H1 (cell line): ENCODE measurements at regions not wholly inside any gene's neighbourhood (a gene's known extent, or its start where the extent isn't known, plus 50 kb on each side); places are given as distances from the start of the nearest gene placed in this dataset.

ENCODE experiments used
- CTCF ChIA-PET: fragments of 300-600 bp; sonication (Branson Sonifier 250); formaldehyde crosslinking; loops from one replicate; lab custom pipeline; 2021; ENCODE audit not compliant: partially characterized antibody; lab: Charles Lee
- POLR2A ChIA-PET: fragments of 300-600 bp; sonication (Branson Sonifier 250); formaldehyde crosslinking; loops from one replicate; lab custom pipeline; 2021; ENCODE audit warnings: inconsistent platforms; ENCODE audit not compliant: partially characterized antibody; lab: Charles Lee
- DNase-seq, 2 experiments: peaks; one replicate each; pipeline versions ENCODE4 v3.0.0 to v3.0.0-alpha.2; 2010 to 2022; ENCODE audit warnings: low spot score in 2 of 2, low read depth in 1 of 2, mixed read lengths in 1 of 2
- FAIRE-seq: peaks from 2 replicates; lab custom pipeline; 2011; peaks lifted over from hg19 to GRCh38; lab: Jason Lieb, UNC
- H2AFZ ChIP-seq: 2 replicates; pipeline ENCODE4 v1.8.1; 2012; ENCODE audit warnings: low read length, inconsistent platforms
- H2AK5ac ChIP-seq: 2 replicates; pipeline ENCODE4 v1.6.1; 2013; ENCODE audit warnings: low read depth, low read length
- H2BK120ac ChIP-seq: replicated peaks from 2 replicates; pipeline ENCODE3; 2013; ENCODE audit warnings: low read depth, low read length, inconsistent platforms
- H2BK12ac ChIP-seq: 2 replicates; pipeline ENCODE4 v1.6.1; 2013; ENCODE audit warnings: low read depth, low read length
- H2BK15ac ChIP-seq: 2 replicates; pipeline ENCODE4 v1.6.1; 2013; ENCODE audit warnings: low read length
- H2BK20ac ChIP-seq: 2 replicates; pipeline ENCODE4 v1.6.1; 2013; ENCODE audit warnings: low read length
- H2BK5ac ChIP-seq: 2 replicates; pipeline ENCODE4 v1.6.1; 2013; ENCODE audit warnings: low read depth, low read length
- H3K14ac ChIP-seq: 2 replicates; pipeline ENCODE4 v1.6.1; 2013; ENCODE audit warnings: inconsistent platforms; ENCODE audit not compliant: insufficient read length
- H3K18ac ChIP-seq: 2 replicates; pipeline ENCODE4 v1.6.1; 2013; ENCODE audit warnings: low read length; ENCODE audit errors: extremely low read depth
- H3K23ac ChIP-seq: 2 replicates; pipeline ENCODE4 v1.6.1; 2013; ENCODE audit warnings: inconsistent platforms; ENCODE audit not compliant: insufficient read length
- H3K23me2 ChIP-seq: 2 replicates; pipeline ENCODE4 v1.6.1; 2013; ENCODE audit warnings: low read depth, low read length
- H3K27ac ChIP-seq: 2 replicates; pipeline ENCODE4 v1.6.1; 2011; ENCODE audit warnings: low read depth, low read length, inconsistent platforms
- H3K27me3 ChIP-seq, 4 experiments: replicated peaks in 1 of 4; 1 replicate in 1 of 4; 2 replicates in 3 of 4; pipeline versions ENCODE4 v1.6.1 to v1.8.1; 2011 to 2013; ENCODE audit warnings: low read length in 3 of 4, mild to moderate bottlenecking in 3 of 4, inconsistent platforms in 2 of 4, mixed read lengths in 2 of 4, moderate library complexity in 1 of 4; ENCODE audit not compliant: control insufficient read depth in 3 of 4, insufficient read depth in 3 of 4; ENCODE audit errors: extremely low read depth in 1 of 4
- H3K36me3 ChIP-seq, 4 experiments: 2 replicates each; pipeline versions ENCODE4 v1.6.1 to v1.8.1; 2011 to 2013; ENCODE audit warnings: mild to moderate bottlenecking in 4 of 4, low read length in 3 of 4, moderate library complexity in 2 of 4, control low read depth in 1 of 4, inconsistent platforms in 1 of 4; ENCODE audit not compliant: insufficient read depth in 4 of 4, control insufficient read depth in 2 of 4
- H3K4ac ChIP-seq: replicated peaks from 2 replicates; pipeline ENCODE3; 2013; ENCODE audit warnings: low read length, low read depth, mixed read lengths, inconsistent platforms; ENCODE audit not compliant: insufficient read length
- H3K4me1 ChIP-seq, 4 experiments: replicated peaks in 1 of 4; 1 replicate in 1 of 4; 2 replicates in 3 of 4; pipeline versions ENCODE4 v1.6.1 to v1.8.1; 2011 to 2013; ENCODE audit warnings: low read length in 3 of 4, inconsistent platforms in 2 of 4, mixed read lengths in 1 of 4; ENCODE audit not compliant: insufficient read depth in 4 of 4, control insufficient read depth in 3 of 4
- H3K4me2 ChIP-seq, 2 experiments: 2 replicates each; pipeline versions ENCODE4 v1.6.1 to v1.8.1; 2011 to 2013; ENCODE audit warnings: low read depth in 2 of 2, low read length in 2 of 2, control low read depth in 1 of 2, inconsistent platforms in 1 of 2, mild to moderate bottlenecking in 1 of 2; ENCODE audit not compliant: insufficient read depth in 1 of 2
- H3K4me3 ChIP-seq, 4 experiments: fragments of 200-600, 300-600 bp in 1 of 4; sonication (generic), shearing (Covaris generic), sonication (Bioruptor Twin) in 1 of 4; 2 replicates each; pipeline versions ENCODE4 v1.5.1 to v1.8.1; 2011 to 2016; ENCODE audit warnings: low read length in 4 of 4, low read depth in 3 of 4, control low read depth in 2 of 4, inconsistent platforms in 2 of 4, mild to moderate bottlenecking in 2 of 4, mixed read lengths in 1 of 4, moderate library complexity in 1 of 4; ENCODE audit not compliant: insufficient read depth in 2 of 4; ENCODE audit errors: extremely low read depth in 1 of 4
- H3K56ac ChIP-seq: replicated peaks from 2 replicates; pipeline ENCODE3; 2013; ENCODE audit warnings: low read depth, mild to moderate bottlenecking, mixed read lengths, low read length, inconsistent platforms; ENCODE audit not compliant: insufficient read length
- H3K79me1 ChIP-seq: 2 replicates; pipeline ENCODE4 v1.6.1; 2013; ENCODE audit warnings: low read depth, low read length, control low read depth
- H3K79me2 ChIP-seq, 2 experiments: 2 replicates each; pipeline versions ENCODE4 v1.6.1 to v1.8.1; 2012 to 2013; ENCODE audit warnings: low read length in 2 of 2, mild to moderate bottlenecking in 2 of 2, inconsistent platforms in 1 of 2; ENCODE audit not compliant: insufficient read depth in 2 of 2, control insufficient read depth in 1 of 2
- H3K9ac ChIP-seq, 4 experiments: replicated peaks in 1 of 4; 1 replicate in 1 of 4; 2 replicates in 3 of 4; pipeline versions ENCODE4 v1.6.1 to v1.8.1; 2011 to 2013; ENCODE audit warnings: low read depth in 3 of 4, low read length in 3 of 4, control low read depth in 2 of 4, mild to moderate bottlenecking in 2 of 4, moderate library complexity in 2 of 4, inconsistent platforms in 1 of 4; ENCODE audit errors: extremely low read depth in 1 of 4
- H3K9me3 ChIP-seq, 2 experiments: 2 replicates each; pipeline versions ENCODE4 v1.6.1 to v1.8.1; 2012 to 2013; ENCODE audit warnings: mild to moderate bottlenecking in 2 of 2, moderate library complexity in 2 of 2, control low read depth in 1 of 2, inconsistent platforms in 1 of 2, low read depth in 1 of 2, low read length in 1 of 2, mixed read lengths in 1 of 2; ENCODE audit not compliant: insufficient read depth in 2 of 2
- H4K20me1 ChIP-seq, 2 experiments: replicated peaks in 1 of 2; 2 replicates each; pipeline versions ENCODE3 to v1.8.1; 2011 to 2013; ENCODE audit warnings: inconsistent platforms in 2 of 2, low read length in 2 of 2, mild to moderate bottlenecking in 1 of 2; ENCODE audit not compliant: insufficient read depth in 2 of 2, control insufficient read depth in 1 of 2
- H4K5ac ChIP-seq: 2 replicates; pipeline ENCODE4 v1.6.1; 2013; ENCODE audit warnings: low read length, low read depth, mixed read lengths, inconsistent platforms; ENCODE audit not compliant: insufficient read length
- H4K8ac ChIP-seq: 2 replicates; pipeline ENCODE4 v1.8.0; 2013; ENCODE audit warnings: mild to moderate bottlenecking, moderate library complexity, low read length, inconsistent platforms; ENCODE audit not compliant: insufficient read depth; ENCODE audit errors: extremely low read depth
- H4K91ac ChIP-seq: replicated peaks from 2 replicates; pipeline ENCODE3; 2013; ENCODE audit warnings: low read length, mixed read lengths, inconsistent platforms; ENCODE audit not compliant: insufficient read length
- ATF2 ChIP-seq: IDR thresholded peaks from 2 replicates; pipeline ENCODE4 v1.6.1; 2012; ENCODE audit warnings: low read length, inconsistent platforms
- CEBPB ChIP-seq: IDR thresholded peaks from 2 replicates; pipeline ENCODE4 v1.6.1; 2012; ENCODE audit warnings: low read depth, low read length
- CHD2 ChIP-seq: IDR thresholded peaks from 2 replicates; pipeline ENCODE4 v1.6.1; 2012; ENCODE audit warnings: low read length, improper control_type of control experiment
- CTBP2 ChIP-seq: IDR thresholded peaks from 2 replicates; pipeline ENCODE4 v1.7.0; 2011; ENCODE audit warnings: borderline replicate concordance, mild to moderate bottlenecking, moderate library complexity, mixed read lengths, low read length; ENCODE audit not compliant: insufficient read depth, insufficient read length
- JUN ChIP-seq: IDR thresholded peaks from 2 replicates; pipeline ENCODE4 v1.6.1; 2011; ENCODE audit warnings: low read depth, mild to moderate bottlenecking, improper control_type of control experiment, low read length
- KDM4A ChIP-seq: IDR thresholded peaks from one replicate; pipeline ENCODE4 v1.7.1; 2012; ENCODE audit warnings: low read depth, mild to moderate bottlenecking, moderate library complexity, low read length, inconsistent platforms; ENCODE audit not compliant: severe bottlenecking
- PHF8 ChIP-seq: fragments of 200-600 bp; sonication (generic); conservative IDR thresholded peaks from 2 replicates; pipeline ENCODE4 v1.7.1; 2012; ENCODE audit warnings: low read depth, mild to moderate bottlenecking, inconsistent platforms, low read length, moderate library complexity
- POLR2AphosphoS5 ChIP-seq: IDR thresholded peaks from 2 replicates; pipeline ENCODE4 v1.6.1; 2011; ENCODE audit warnings: low read depth, low read length
- RAD21 ChIP-seq, 2 experiments: IDR thresholded peaks in 1 of 2; conservative IDR thresholded peaks in 1 of 2; 2 replicates each; pipeline ENCODE4 v1.6.1; 2011; ENCODE audit warnings: low read depth in 2 of 2, low read length in 2 of 2, improper control_type of control experiment in 1 of 2, inconsistent platforms in 1 of 2, mild to moderate bottlenecking in 1 of 2, moderate library complexity in 1 of 2
- SIN3A ChIP-seq, 2 experiments: IDR thresholded peaks in 1 of 2; conservative IDR thresholded peaks in 1 of 2; 2 replicates each; pipeline ENCODE4 v1.6.1; 2011 to 2012; ENCODE audit warnings: low read length in 2 of 2, improper control_type of control experiment in 1 of 2, low read depth in 1 of 2, mild to moderate bottlenecking in 1 of 2
- ZNF274 ChIP-seq: IDR thresholded peaks from 2 replicates; pipeline ENCODE4 v1.7.0; 2012; ENCODE audit warnings: low read length, borderline replicate concordance; ENCODE audit errors: extremely low read depth
- WGBS, 2 experiments: shearing (Covaris generic) in 1 of 2; methylation state at CpG; one replicate each; pipeline versions ENCODE4 v1.1.6 to v1.1.7; 2013 to 2015; ENCODE audit warnings: low lambda C conversion rate in 2 of 2, mixed read lengths in 2 of 2, inconsistent platforms in 1 of 2, low coverage in 1 of 2, missing lambda C conversion rate in 1 of 2; ENCODE audit not compliant: insufficient replicate concordance in 2 of 2, insufficient coverage in 1 of 2, insufficient read length in 1 of 2; ENCODE audit errors: extremely low coverage in 1 of 2, missing lambda C conversion rate in 1 of 2; 5-methylcytosine and 5-hydroxymethylcytosine counted together
- TF ChIP-seq, protein P1 (sequence below): IDR thresholded peaks from 2 replicates; pipeline ENCODE4 v1.6.1; 2012; ENCODE audit warnings: inconsistent platforms

DNA sequence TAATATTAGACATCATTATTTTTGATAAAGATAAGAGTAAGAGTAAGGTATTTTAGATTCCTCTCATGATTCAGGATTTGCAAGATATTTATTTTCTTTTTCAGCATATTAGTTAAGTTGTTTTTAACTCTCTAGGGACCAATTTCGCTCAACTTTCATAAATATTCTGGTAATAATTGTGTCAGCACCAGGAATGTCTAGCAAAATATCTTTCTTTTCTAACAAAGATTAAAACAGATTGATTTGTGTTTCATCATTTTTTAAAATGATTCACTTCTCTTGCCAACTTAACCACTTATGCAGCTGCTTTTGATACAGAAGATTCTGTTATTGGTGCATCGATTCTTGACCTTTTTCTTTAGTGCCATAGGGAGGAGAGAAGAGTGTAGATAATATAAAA is 172.8 kb upstream of the PTGFR start:
- Histone ChIP-seq H3K9ac (no peak overlapping the region), H3K4me1 (no peaks in the 10 kb centered on the region), H3K18ac (no peak overlapping the region), H3K79me1 (no peaks in the 10 kb centered on the region), H2AFZ (no peak overlapping the region), H3K23ac (no peak overlapping the region), H3K4ac (no peak overlapping the region), H3K14ac (no peak overlapping the region), H3K27me3 (peaks cover 0 to 1% (median 0%) of the 10 kb centered on the region in 4 experiments; a peak in 1 of 7 replicates), H3K79me2 (no peaks in the 10 kb centered on the region), H4K91ac (no peak overlapping the region), H2BK12ac (no peak overlapping the region), H3K56ac (no peak overlapping the region), H4K8ac (no peak overlapping the region), H3K9me3 (no peaks in the 10 kb centered on the region), H3K4me3 (no peak overlapping the region), H3K23me2 (no peaks in the 10 kb centered on the region), H4K20me1 (no peaks in the 10 kb centered on the region), H3K27ac (no peak overlapping the region), H2BK5ac (no peak overlapping the region), H2BK20ac (no peak overlapping the region), H4K5ac (no peak overlapping the region), H2BK15ac (no peak overlapping the region), H3K36me3 (no peaks in the 10 kb centered on the region), H2AK5ac (no peak overlapping the region), H2BK120ac (no peak overlapping the region), H3K4me2 (no peak overlapping the region)
- POLR2A ChIA-PET: no interaction called here
- CTCF ChIA-PET: no interaction called here
- no peak for FAIRE-seq
- no peak for DNase-seq
- WGBS, 2 experiments: 89% methylated on average over 2 of the region's 2 CpGs; no CpG with 5 or more reads in 1 of the 2 experiments
- TF ChIP-seq RAD21 (IDR thresholded peaks at IDR 0.05 in 1 of 2, conservative IDR thresholded peaks at IDR 0.05 in 1 of 2; ENCODE audit: low read depth in 2 of 2, low read length in 2 of 2) (no peak), ATF2 (no peak), SIN3A (conservative IDR thresholded peaks at IDR 0.05 in 1 of 2, IDR thresholded peaks at IDR 0.05 in 1 of 2; ENCODE audit: low read depth in 1 of 2, low read length in 2 of 2) (no peak), PHF8 (no peak), CTBP2 (no peak), POLR2AphosphoS5 (no peak), CHD2 (no peak), CEBPB (no peak), KDM4A (no peak), ZNF274 (no peak), JUN (no peak)
- TF ChIP-seq, protein P1, sequence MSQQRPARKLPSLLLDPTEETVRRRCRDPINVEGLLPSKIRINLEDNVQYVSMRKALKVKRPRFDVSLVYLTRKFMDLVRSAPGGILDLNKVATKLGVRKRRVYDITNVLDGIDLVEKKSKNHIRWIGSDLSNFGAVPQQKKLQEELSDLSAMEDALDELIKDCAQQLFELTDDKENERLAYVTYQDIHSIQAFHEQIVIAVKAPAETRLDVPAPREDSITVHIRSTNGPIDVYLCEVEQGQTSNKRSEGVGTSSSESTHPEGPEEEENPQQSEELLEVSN: no peak
